ENCODE measurements at regions not wholly inside any gene's neighbourhood (a gene's known extent, or its start where the extent isn't known, plus 50 kb on each side); places are given as distances from the start of the nearest gene placed in this dataset.

GRCh38 chr5:164868761-164869160, 1363.3 kb downstream of the MAT2B start:
- H3K4me3 ChIP-seq (ENCODE audit: low read depth, low read length): no peak overlapping the region
- H3K27me3 ChIP-seq: no peaks in the 10 kb centered on the region
- TF ChIP-seq CTCF (IDR thresholded peaks at IDR 0.05; ENCODE audit: low read depth, low read length): no peak
- DNase-seq: no peak
- H3K9me3 ChIP-seq: no peaks in the 10 kb centered on the region
- no peaks in the 10 kb centered on the region; the same call in 1 of the 2 replicates for H3K36me3 ChIP-seq
- no peaks in the 10 kb centered on the region for H3K4me1 ChIP-seq

- H3K4me1 ChIP-seq: no peaks in the 10 kb centered on the region
- H3K4me3 ChIP-seq (ENCODE audit: low read depth, low read length): no peak overlapping the region
- DNase-seq: no peak
- no peaks in the 10 kb centered on the region; the same call in 1 of the 2 replicates for H3K36me3 ChIP-seq
- no peaks in the 10 kb centered on the region for H3K27me3 ChIP-seq
- H3K9me3 ChIP-seq: no peaks in the 10 kb centered on the region
- TF ChIP-seq CTCF (IDR thresholded peaks at IDR 0.05; ENCODE audit: low read depth, low read length): no peak
Measured at GRCh38 chr5:164869325-164869724, 1363.9 kb downstream of the MAT2B start.

GRCh38 chr5:164876793-164877192, 1371.4 kb downstream of the MAT2B start:
- no peak overlapping the region for H3K4me3 ChIP-seq (ENCODE audit: low read depth, low read length)
- H3K36me3 ChIP-seq: no peaks in the 10 kb centered on the region
- no peaks in the 10 kb centered on the region for H3K4me1 ChIP-seq
- DNase-seq: no peak
- no peak for TF ChIP-seq CTCF (IDR thresholded peaks at IDR 0.05; ENCODE audit: low read depth, low read length)
- H3K9me3 ChIP-seq: peaks cover 7% of the 10 kb centered on the region; the same call in 1 of the 2 replicates
- no peaks in the 10 kb centered on the region for H3K27me3 ChIP-seq

- no peak for TF ChIP-seq CTCF (IDR thresholded peaks at IDR 0.05; ENCODE audit: low read depth, low read length)
- Histone ChIP-seq H3K9me3 (peaks cover 7% of the 10 kb centered on the region; the same call in 1 of the 2 replicates), H3K4me1 (no peaks in the 10 kb centered on the region), H3K4me3 (ENCODE audit: low read depth, low read length) (no peak overlapping the region), H3K36me3 (no peaks in the 10 kb centered on the region), H3K27me3 (no peaks in the 10 kb centered on the region)
- DNase-seq: no peak
Measured at GRCh38 chr5:164881442-164881841, 1376.0 kb downstream of the MAT2B start.

GRCh38 chr5:164885179-164885578, 1379.8 kb downstream of the MAT2B start:
- H3K9me3 ChIP-seq: no peaks in the 10 kb centered on the region
- no peaks in the 10 kb centered on the region for H3K27me3 ChIP-seq
- DNase-seq: no peak
- no peaks in the 10 kb centered on the region for H3K36me3 ChIP-seq
- H3K4me1 ChIP-seq: no peaks in the 10 kb centered on the region
- H3K4me3 ChIP-seq (ENCODE audit: low read depth, low read length): no peak overlapping the region
- TF ChIP-seq CTCF (IDR thresholded peaks at IDR 0.05; ENCODE audit: low read depth, low read length): no peak

- TF ChIP-seq CTCF (IDR thresholded peaks at IDR 0.05; ENCODE audit: low read depth, low read length): no peak
- Histone ChIP-seq H3K4me1 (no peaks in the 10 kb centered on the region), H3K27me3 (no peaks in the 10 kb centered on the region), H3K36me3 (no peaks in the 10 kb centered on the region), H3K4me3 (ENCODE audit: low read depth, low read length) (no peak overlapping the region), H3K9me3 (no peaks in the 10 kb centered on the region; the same call in 1 of the 2 replicates)
- DNase-seq: peak; percentile 9
Measured at GRCh38 chr5:164893071-164893470, 1387.7 kb downstream of the MAT2B start.

Data from BE2C (cell line).